GM20431 (cell line): ENCODE measurements at regions not wholly inside any gene's neighbourhood (a gene's known extent, or its start where the extent isn't known, plus 50 kb on each side); places are given as distances from the start of the nearest gene placed in this dataset.

Experiments
- in situ Hi-C: fragments of 300-500 bp; cut with MseI, MboI; formaldehyde crosslinking; loops from one replicate; pipeline ENCODE4 v1.15.0; 2020; ENCODE audit warnings: low sequenced_read_pairs; ENCODE audit not compliant: unreplicated experiment

- in situ Hi-C loops: no loop called here
These were observed 112.8 kb upstream of the TLE3 start for GRCh38 chr15:70210528-70210927.

DNA sequence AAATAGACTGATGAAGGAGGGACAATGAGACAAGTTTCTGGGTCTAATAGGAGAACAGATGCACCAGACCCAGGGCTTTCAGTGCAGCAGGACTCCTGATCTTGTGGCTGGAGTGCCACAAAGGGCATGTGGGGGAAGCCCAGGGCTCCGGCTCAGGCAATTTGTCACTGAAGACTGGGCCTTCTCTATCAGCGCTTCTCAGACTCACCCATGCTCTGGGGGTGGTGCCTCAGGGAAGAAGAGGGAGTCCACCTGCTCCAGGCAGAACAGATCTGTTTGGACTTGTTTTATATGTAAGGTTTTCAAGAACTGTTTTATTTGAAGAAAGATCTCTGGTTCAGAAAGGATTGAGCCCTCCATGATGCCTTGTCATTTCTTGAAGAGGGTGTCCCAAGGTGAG lies 112.4 kb upstream of the TLE3 start:
- in situ Hi-C loops: no loop called here

DNA sequence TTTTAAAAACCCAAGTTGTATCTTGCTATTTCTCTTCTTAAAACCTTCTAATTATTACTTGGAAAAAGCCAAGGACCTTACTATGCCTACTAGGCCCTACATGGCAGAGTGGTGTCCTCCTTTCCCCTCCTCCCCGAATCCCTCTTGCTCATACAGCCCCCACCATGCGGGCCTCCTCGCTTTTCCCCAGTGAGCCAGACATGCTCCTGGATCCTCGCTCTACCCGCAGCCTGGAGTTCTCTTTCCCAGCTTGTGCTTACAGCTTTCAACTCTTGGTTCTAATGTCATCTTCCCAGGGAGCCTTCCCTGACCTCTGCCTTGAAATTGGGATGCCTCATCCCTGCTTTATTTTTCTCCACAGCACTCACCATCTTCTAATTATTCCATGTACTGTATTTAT lies 111.8 kb upstream of the TLE3 start:
- in situ Hi-C loops: no loop called here

DNA sequence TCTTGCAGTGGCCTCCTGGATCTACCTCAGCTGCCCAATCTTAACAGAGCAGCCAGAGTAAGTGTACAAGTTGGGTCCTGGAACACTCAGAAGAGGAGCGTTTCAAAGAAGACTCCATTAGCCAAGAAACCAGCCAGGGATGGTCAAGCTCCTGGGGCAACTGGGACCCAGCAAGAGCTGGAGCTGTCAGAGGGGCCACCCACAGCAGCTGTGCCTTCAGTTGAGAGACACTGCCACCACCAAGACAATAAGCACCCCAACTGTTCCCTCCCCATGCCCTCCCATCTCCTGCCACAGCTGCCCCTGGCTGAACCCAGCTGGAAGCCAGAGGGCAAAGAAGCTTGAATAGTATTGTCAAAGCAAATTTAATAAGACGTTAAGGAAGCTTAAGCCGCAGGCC lies 110.6 kb upstream of the TLE3 start:
- in situ Hi-C loops: no loop called here

- in situ Hi-C loops: no loop called here
These were observed 109.0 kb upstream of the TLE3 start for GRCh38 chr15:70206668-70207067.

GRCh38 chr15:70204652-70205051 lies 106.9 kb upstream of the TLE3 start:
- in situ Hi-C loops: no loop called here

- in situ Hi-C loops: no loop called here
These were observed 106.4 kb upstream of the TLE3 start for GRCh38 chr15:70203981-70204560.

DNA sequence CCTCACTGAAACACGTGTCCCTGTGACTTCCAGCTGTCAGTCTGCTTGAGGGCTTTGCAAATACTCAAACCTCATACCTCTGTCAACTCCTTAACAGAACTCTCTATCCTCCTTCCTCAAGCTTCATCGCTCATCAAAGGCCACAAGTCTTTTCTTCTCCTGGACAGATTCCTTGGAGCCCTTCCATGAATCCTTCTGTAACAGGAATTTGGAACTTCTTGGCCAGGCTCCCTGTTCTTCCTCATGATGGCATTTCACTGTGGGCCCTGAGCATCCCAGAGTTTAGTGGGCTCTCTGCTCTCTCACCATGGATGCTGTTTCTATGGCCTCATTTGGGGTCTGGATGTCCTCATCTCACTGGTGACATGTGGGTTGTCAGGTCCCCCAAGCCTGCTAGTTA lies 105.0 kb upstream of the TLE3 start:
- in situ Hi-C loops: no loop called here

DNA sequence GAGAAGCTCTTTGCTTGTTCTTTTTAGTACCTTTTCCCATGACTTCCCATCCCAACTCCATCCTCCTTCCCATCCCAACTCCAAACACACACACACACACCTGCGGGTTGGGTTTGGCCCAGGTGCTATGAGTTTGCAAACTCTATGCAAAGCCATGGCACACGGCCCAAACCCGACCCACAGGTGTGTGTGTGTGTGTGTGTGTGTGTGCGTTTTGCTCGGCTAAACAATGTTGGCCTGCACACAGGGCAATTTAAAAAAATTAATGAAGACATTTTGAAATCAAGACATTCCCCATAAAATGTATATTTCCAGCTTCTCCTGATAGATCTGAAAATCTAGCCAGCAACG lies 103.7 kb upstream of the TLE3 start:
- in situ Hi-C loops: no loop called here

DNA sequence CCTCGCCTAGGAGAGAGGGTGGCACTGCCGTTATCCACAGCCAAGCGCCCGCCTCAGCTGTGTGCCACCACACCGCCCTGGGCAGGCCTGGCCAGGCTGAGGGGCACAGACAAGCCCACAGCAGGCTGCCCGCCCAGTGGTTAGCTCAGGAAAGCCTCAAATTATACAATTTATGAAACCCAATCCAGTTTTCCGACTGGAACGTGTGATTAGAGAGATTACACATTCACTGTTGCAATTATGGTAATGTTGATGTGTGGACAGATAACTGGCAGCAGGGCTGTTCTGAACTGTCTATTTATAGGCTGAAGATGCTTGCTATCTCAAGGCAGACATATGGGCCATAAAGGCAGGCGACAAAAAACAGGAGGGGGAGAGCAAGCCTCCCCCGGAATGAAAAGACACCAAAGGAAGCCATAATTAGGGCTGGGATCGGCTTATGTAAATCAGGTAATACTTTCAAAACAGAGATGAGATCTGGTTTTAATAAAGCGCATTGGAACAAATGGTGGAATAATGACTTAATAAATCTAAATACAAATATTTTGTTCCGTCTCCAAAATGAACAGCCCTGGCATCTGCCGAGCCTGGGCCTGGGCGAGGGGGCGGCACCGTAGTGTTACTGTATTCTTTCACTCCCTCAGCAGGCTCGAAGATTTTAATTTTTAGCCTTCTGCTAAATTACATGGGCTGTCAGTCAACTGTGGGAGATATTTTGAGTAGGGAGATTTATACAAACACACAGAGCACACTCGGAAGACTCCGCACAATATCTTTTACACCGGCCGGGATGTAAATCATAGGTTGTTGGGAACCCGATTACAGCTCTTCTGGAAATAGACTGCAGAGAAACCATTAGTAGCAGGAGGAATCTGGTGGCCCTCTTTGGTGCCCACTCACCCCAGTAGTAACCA lies 103.1 kb upstream of the TLE3 start:
- in situ Hi-C loops: no loop called here

DNA sequence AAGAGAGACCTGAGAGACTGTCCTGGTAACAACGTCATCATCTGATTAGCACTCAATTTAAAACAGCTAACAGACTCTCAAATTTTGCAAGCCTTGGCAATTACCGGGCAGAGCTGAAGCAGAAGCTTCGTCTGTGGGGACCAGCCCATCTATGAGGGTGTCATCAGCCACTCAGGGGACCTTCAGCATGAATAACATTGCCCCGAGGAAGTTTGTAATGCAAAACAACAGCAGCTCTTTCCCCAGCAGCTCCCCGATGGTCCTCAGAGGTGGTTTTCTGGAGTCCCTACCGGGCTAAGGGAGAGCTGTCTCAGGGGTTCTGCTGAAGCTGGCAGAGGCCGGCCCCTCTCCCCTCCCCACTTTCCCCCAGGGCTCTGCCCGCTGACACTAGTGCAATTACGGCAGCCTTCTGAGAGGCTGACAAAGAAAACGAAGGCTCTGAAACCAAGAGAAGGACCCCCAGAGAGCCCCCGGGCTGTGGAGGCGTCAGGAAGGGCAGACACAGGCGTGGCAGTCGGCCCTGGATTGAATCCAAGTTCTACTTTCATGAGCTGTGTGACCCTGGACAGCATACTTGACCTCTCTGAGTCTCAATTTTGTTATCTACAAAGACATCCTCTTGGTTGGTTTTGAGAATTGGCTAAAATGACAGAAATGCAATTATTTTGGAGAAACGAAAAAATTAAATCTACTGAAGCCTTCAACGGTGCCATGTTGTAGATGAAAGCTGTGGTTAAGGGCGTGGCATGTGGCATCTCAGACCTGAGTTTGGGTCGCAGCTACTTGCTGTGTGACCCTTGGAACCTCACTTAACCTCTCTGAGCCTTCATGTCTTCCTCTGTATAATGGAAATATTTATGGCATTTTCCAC lies 102.1 kb upstream of the TLE3 start:
- in situ Hi-C loops: no loop called here

DNA sequence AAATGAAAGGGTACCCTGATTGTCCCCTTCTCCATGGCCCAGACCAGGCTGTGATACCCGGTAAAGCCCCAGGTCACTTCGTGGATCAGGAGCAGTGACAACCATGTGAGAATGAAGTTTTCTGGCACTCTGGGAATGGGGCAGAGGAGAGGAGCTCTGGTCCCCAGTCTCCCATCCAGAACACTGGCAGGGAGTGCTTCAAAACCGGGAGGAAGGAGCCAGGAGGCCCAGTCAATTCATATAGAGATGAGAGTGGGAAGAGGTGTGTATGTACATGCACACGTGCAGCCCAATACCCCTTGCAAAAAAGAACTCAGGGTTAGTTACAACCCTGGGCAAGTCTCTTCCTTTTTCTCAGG lies 101.4 kb upstream of the TLE3 start:
- in situ Hi-C loops: no loop called here

GRCh38 chr15:70198441-70199123 lies 100.9 kb upstream of the TLE3 start:
- in situ Hi-C loops: no loop called here

- in situ Hi-C loops: no loop called here
These were observed 100.2 kb upstream of the TLE3 start for GRCh38 chr15:70197945-70198361.

DNA sequence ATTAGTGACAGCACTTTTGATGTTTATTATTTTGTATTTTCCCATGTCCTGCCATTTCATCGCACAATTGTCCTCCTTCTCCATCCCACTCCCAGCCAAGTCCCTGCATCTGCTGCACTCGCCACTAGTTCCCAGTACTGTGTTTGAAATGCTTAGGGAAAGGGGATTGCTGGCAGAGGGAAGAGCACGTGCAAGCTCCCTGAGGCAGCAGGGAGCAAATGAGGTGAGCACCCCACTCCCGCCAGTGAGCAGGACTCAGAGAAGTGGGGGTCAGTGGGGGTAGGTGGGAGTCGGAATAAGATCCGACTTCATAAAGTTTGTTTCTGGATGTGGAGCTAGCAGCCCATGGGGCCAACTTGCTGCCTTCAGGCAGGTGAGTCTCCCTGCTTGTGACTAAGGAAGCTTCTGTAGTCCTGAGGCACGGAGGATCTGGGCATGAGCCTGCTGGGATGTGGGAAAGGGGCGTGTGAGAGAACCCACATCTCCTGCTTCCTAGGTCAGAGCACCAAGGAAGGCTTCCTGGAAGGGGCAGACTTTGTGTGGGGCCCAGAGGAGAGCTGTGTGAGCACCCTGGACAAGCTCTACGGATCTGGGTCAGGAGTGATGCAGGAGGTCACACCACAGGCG lies 99.7 kb upstream of the TLE3 start:
- in situ Hi-C loops: no loop called here

GRCh38 chr15:70196372-70197316 lies 98.9 kb upstream of the TLE3 start:
- in situ Hi-C loops: no loop called here

- in situ Hi-C loops: no loop called here
These were observed 98.0 kb upstream of the TLE3 start for GRCh38 chr15:70195587-70196305.

DNA sequence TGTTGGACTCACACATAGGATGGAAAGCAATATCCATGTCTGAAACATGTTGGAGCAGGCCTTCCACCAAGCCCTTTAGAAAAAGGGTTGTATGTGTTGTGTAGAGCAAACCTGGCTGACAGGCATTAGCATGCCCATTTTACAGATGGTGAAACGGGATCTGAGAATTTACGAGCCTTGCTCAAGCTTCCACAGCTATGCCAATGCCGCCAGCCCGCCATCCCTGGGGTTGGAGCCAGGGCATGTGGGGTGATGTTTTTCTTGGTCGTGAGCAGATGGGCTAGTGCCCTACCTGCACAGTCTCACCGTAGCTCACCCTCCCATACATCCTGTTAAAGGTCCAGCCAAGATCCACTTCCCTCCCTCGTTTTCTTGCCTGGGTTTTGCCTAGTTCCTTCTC lies 97.5 kb upstream of the TLE3 start:
- in situ Hi-C loops: no loop called here
